H9 (cell line): ENCODE measurements at regions not wholly inside any gene's neighbourhood (a gene's known extent, or its start where the extent isn't known, plus 50 kb on each side); places are given as distances from the start of the nearest gene placed in this dataset.

Source experiments
- DNase-seq: peaks from one replicate; pipeline ENCODE4 v3.0.0-alpha.2; 2017
- H2AFZ ChIP-seq: one replicate; pipeline ENCODE4 v1.6.1; 2013; ENCODE audit warnings: mild to moderate bottlenecking, low read length, control low read depth, moderate library complexity
- H2AK5ac ChIP-seq: 2 replicates; pipeline ENCODE4 v1.6.1; 2013; ENCODE audit warnings: low read length, control low read depth, mixed read lengths; ENCODE audit not compliant: insufficient read length
- H2BK120ac ChIP-seq: one replicate; pipeline ENCODE4 v1.6.1; 2013; ENCODE audit warnings: low read depth, mild to moderate bottlenecking, low read length, control low read depth, inconsistent platforms; ENCODE audit not compliant: poor library complexity, severe bottlenecking
- H2BK12ac ChIP-seq: 2 replicates; pipeline ENCODE4 v1.6.1; 2013; ENCODE audit warnings: low read length, control low read depth, mixed read lengths, low read depth; ENCODE audit not compliant: insufficient read length
- H2BK15ac ChIP-seq: 2 replicates; pipeline ENCODE4 v1.6.1; 2013; ENCODE audit warnings: low read depth, low read length, control low read depth
- H2BK20ac ChIP-seq: one replicate; pipeline ENCODE4 v1.6.1; 2013; ENCODE audit warnings: low read depth, mild to moderate bottlenecking, low read length, control low read depth, inconsistent platforms; ENCODE audit not compliant: poor library complexity, severe bottlenecking
- H2BK5ac ChIP-seq: 2 replicates; pipeline ENCODE4 v1.6.1; 2013; ENCODE audit warnings: low read length, control low read depth, mixed read lengths; ENCODE audit not compliant: insufficient read length
- H3K14ac ChIP-seq: 2 replicates; pipeline ENCODE4 v1.6.1; 2013; ENCODE audit warnings: low read length, control low read depth; ENCODE audit not compliant: insufficient read depth
- H3K18ac ChIP-seq: 2 replicates; pipeline ENCODE4 v1.6.1; 2013; ENCODE audit warnings: low read depth, mild to moderate bottlenecking, mixed read lengths, low read length, control low read depth; ENCODE audit not compliant: insufficient read length
- H3K23ac ChIP-seq: 2 replicates; pipeline ENCODE4 v1.6.1; 2013; ENCODE audit warnings: low read length, control low read depth, mixed read lengths, low read depth; ENCODE audit not compliant: insufficient read length
- H3K23me2 ChIP-seq: 2 replicates; pipeline ENCODE4 v1.6.1; 2013; ENCODE audit warnings: low read depth, mild to moderate bottlenecking, mixed read lengths, low read length, control low read depth; ENCODE audit not compliant: insufficient read length, poor library complexity, severe bottlenecking
- H3K27ac ChIP-seq: 2 replicates; pipeline ENCODE4 v1.5.1; 2013; ENCODE audit warnings: low read length, control low read depth, mixed read lengths, low read depth; ENCODE audit not compliant: insufficient read length
- H3K27me3 ChIP-seq: 2 replicates; pipeline ENCODE4 v1.6.1; 2013; ENCODE audit warnings: low read length, control low read depth, inconsistent platforms; ENCODE audit not compliant: insufficient read depth
- H3K4ac ChIP-seq: 2 replicates; pipeline ENCODE4 v1.6.1; 2013; ENCODE audit warnings: low read depth, mild to moderate bottlenecking, control low read depth, inconsistent platforms, low read length, moderate library complexity
- H3K4me1 ChIP-seq: 2 replicates; pipeline ENCODE4 v1.6.1; 2013; ENCODE audit warnings: low read length, control low read depth, inconsistent platforms; ENCODE audit not compliant: insufficient read depth
- H3K4me2 ChIP-seq: 2 replicates; pipeline ENCODE4 v1.6.1; 2013; ENCODE audit warnings: low read length, control low read depth, mixed read lengths; ENCODE audit not compliant: insufficient read length, insufficient read depth
- H3K56ac ChIP-seq: 2 replicates; pipeline ENCODE4 v1.6.1; 2013; ENCODE audit warnings: low read depth, mild to moderate bottlenecking, mixed read lengths, low read length, control low read depth; ENCODE audit not compliant: insufficient read length
- H3K79me1 ChIP-seq: 2 replicates; pipeline ENCODE4 v1.6.1; 2013; ENCODE audit warnings: low read depth, mild to moderate bottlenecking, moderate library complexity, low read length, control low read depth, inconsistent platforms; ENCODE audit not compliant: insufficient read depth, poor library complexity, severe bottlenecking
- H3K79me2 ChIP-seq: 2 replicates; pipeline ENCODE4 v1.6.1; 2013; ENCODE audit warnings: low read length, control low read depth, inconsistent platforms; ENCODE audit not compliant: insufficient read depth
- H3K9ac ChIP-seq: 2 replicates; pipeline ENCODE4 v1.6.1; 2013; ENCODE audit warnings: low read length, control low read depth, mixed read lengths; ENCODE audit not compliant: insufficient read length; ENCODE audit errors: extremely low read depth
- H3K9me3 ChIP-seq: one replicate; pipeline ENCODE4 v1.6.1; 2013; ENCODE audit warnings: low read depth, low read length, inconsistent platforms; ENCODE audit not compliant: control insufficient read depth
- H3T11ph ChIP-seq: one replicate; pipeline ENCODE4 v1.6.1; 2013; ENCODE audit warnings: mild to moderate bottlenecking, low read length, control low read depth, inconsistent platforms
- H4K20me1 ChIP-seq: one replicate; pipeline ENCODE4 v1.6.1; 2013; ENCODE audit not compliant: control insufficient read depth, insufficient read length, insufficient read depth
- H4K5ac ChIP-seq: 2 replicates; pipeline ENCODE4 v1.6.1; 2013; ENCODE audit warnings: low read depth, mild to moderate bottlenecking, mixed read lengths, low read length, control low read depth; ENCODE audit not compliant: insufficient read length
- H4K8ac ChIP-seq: replicated peaks from 2 replicates; pipeline ENCODE4 v1.6.1; 2013; ENCODE audit warnings: low read length, control low read depth, mixed read lengths, low read depth; ENCODE audit not compliant: insufficient read length
- H4K91ac ChIP-seq: 2 replicates; pipeline ENCODE4 v1.6.1; 2013; ENCODE audit warnings: low read depth, mild to moderate bottlenecking, moderate library complexity, mixed read lengths, low read length, control low read depth; ENCODE audit not compliant: insufficient read length
- H3K27ac Mint-ChIP-seq, 3 experiments: 2 replicates in 2 of 3; 3 replicates in 1 of 3; pipeline ENCODE4 v1.8.0; 2020 to 2021; ENCODE audit warnings: mixed read lengths in 3 of 3, mild to moderate bottlenecking in 1 of 3, moderate library complexity in 1 of 3
- H3K27me3 Mint-ChIP-seq: 2 replicates; pipeline ENCODE4 v1.8.0; 2021; ENCODE audit warnings: low read depth, mild to moderate bottlenecking, moderate library complexity, mixed read lengths
- H3K36me3 Mint-ChIP-seq, 3 experiments: 2 replicates in 2 of 3; 3 replicates in 1 of 3; pipeline ENCODE4 v1.8.0; 2020 to 2021; ENCODE audit warnings: low read depth in 3 of 3, mixed read lengths in 3 of 3; ENCODE audit not compliant: insufficient read depth in 1 of 3
- H3K4me1 Mint-ChIP-seq, 2 experiments: 2 replicates each; pipeline ENCODE4 v1.8.0; 2020; ENCODE audit warnings: mixed read lengths in 2 of 2
- H3K4me3 Mint-ChIP-seq, 2 experiments: 2 replicates in 1 of 2; 3 replicates in 1 of 2; pipeline ENCODE4 v1.8.0; 2020 to 2021; ENCODE audit warnings: mild to moderate bottlenecking in 2 of 2, mixed read lengths in 2 of 2, moderate library complexity in 1 of 2
- H3K9me3 Mint-ChIP-seq, 2 experiments: 2 replicates in 1 of 2; 3 replicates in 1 of 2; pipeline ENCODE4 v1.8.0; 2020; ENCODE audit warnings: mild to moderate bottlenecking in 2 of 2, mixed read lengths in 2 of 2, moderate library complexity in 1 of 2
- CTCF ChIP-seq: fragments of 200-600 bp; sonication (generic); conservative IDR thresholded peaks from 3 replicates; pipeline ENCODE4 v1.8.0; 2021; ENCODE audit warnings: antibody characterized with exemption, mild to moderate bottlenecking
- WGBS: extraction: QIAGEN DNeasy Blood & Tissue Kit; methylation state at CpG from one replicate; pipeline ENCODE4 v1.1.7; 2013; ENCODE audit warnings: missing lambda C conversion rate, low lambda C conversion rate, mixed read lengths; ENCODE audit not compliant: insufficient read length; ENCODE audit errors: extremely low coverage; 5-methylcytosine and 5-hydroxymethylcytosine counted together

GRCh38 chr4:158964728-158965124 is 138.2 kb upstream of the RAPGEF2 start:
- 0 out of 5 replicates have a peak, but pooled peaks cover 2 to 5% of the 10 kb centered on the region in 2 experiments for H3K9me3 Mint-ChIP-seq
- Histone ChIP-seq H3K4me1 (peaks cover 2% of the 10 kb centered on the region; the same call in 1 of the 2 replicates), H2AK5ac (no peak overlapping the region), H4K91ac (no peak overlapping the region), H3K18ac (no peak overlapping the region), H3K79me1 (no peaks in the 10 kb centered on the region), H3T11ph (no peak overlapping the region), H3K4me2 (no peak overlapping the region), H3K9me3 (no peaks in the 10 kb centered on the region), H3K27me3 (no peaks in the 10 kb centered on the region), H3K56ac (no peak overlapping the region), H3K23me2 (no peaks in the 10 kb centered on the region), H4K20me1 (no peaks in the 10 kb centered on the region), H2BK12ac (no peak overlapping the region), H2BK5ac (no peak overlapping the region), H4K5ac (no peak overlapping the region), H3K9ac (no peak overlapping the region), H2BK120ac (no peak overlapping the region), H2AFZ (no peak overlapping the region), H3K14ac (no peak overlapping the region), H3K4ac (no peak overlapping the region), H3K27ac (no peak overlapping the region), H3K79me2 (no peaks in the 10 kb centered on the region), H2BK20ac (no peak overlapping the region), H3K23ac (no peak overlapping the region), H2BK15ac (no peak overlapping the region), H4K8ac (no peak overlapping the region)
- H3K4me3 Mint-ChIP-seq: no peak overlapping the region
- no CpG with 5 or more reads among the region's 1 CpG for WGBS
- H3K27me3 Mint-ChIP-seq: no peaks in the 10 kb centered on the region
- H3K36me3 Mint-ChIP-seq: 0 out of 7 replicates have a peak, but pooled peaks cover 0 to 7% (median 0%) of the 10 kb centered on the region in 3 experiments
- no peak for TF ChIP-seq CTCF
- peaks cover 31 to 51% of the 10 kb centered on the region in 2 experiments for H3K4me1 Mint-ChIP-seq
- no peak for DNase-seq
- H3K27ac Mint-ChIP-seq: peak overlapping the region in 1 of 3 experiments; percentile 78; a peak in 2 of 7 replicates
